H1 (cell line): ENCODE measurements at regions not wholly inside any gene's neighbourhood (a gene's known extent, or its start where the extent isn't known, plus 50 kb on each side); places are given as distances from the start of the nearest gene placed in this dataset.

Experiments
- CTCF ChIA-PET: fragments of 300-600 bp; sonication (Branson Sonifier 250); formaldehyde crosslinking; loops from one replicate; lab custom pipeline; 2021; ENCODE audit not compliant: partially characterized antibody; lab: Charles Lee
- POLR2A ChIA-PET: fragments of 300-600 bp; sonication (Branson Sonifier 250); formaldehyde crosslinking; loops from one replicate; lab custom pipeline; 2021; ENCODE audit warnings: inconsistent platforms; ENCODE audit not compliant: partially characterized antibody; lab: Charles Lee
- DNase-seq, 2 experiments: peaks; one replicate each; pipeline versions ENCODE4 v3.0.0 to v3.0.0-alpha.2; 2010 to 2022; ENCODE audit warnings: low spot score in 2 of 2, low read depth in 1 of 2, mixed read lengths in 1 of 2
- FAIRE-seq: peaks from 2 replicates; lab custom pipeline; 2011; peaks lifted over from hg19 to GRCh38; lab: Jason Lieb, UNC
- H2AFZ ChIP-seq: 2 replicates; pipeline ENCODE4 v1.8.1; 2012; ENCODE audit warnings: low read length, inconsistent platforms
- H2AK5ac ChIP-seq: 2 replicates; pipeline ENCODE4 v1.6.1; 2013; ENCODE audit warnings: low read depth, low read length
- H2BK120ac ChIP-seq: replicated peaks from 2 replicates; pipeline ENCODE3; 2013; ENCODE audit warnings: low read depth, low read length, inconsistent platforms
- H2BK12ac ChIP-seq: 2 replicates; pipeline ENCODE4 v1.6.1; 2013; ENCODE audit warnings: low read depth, low read length
- H2BK15ac ChIP-seq: 2 replicates; pipeline ENCODE4 v1.6.1; 2013; ENCODE audit warnings: low read length
- H2BK20ac ChIP-seq: 2 replicates; pipeline ENCODE4 v1.6.1; 2013; ENCODE audit warnings: low read length
- H2BK5ac ChIP-seq: 2 replicates; pipeline ENCODE4 v1.6.1; 2013; ENCODE audit warnings: low read depth, low read length
- H3K14ac ChIP-seq: 2 replicates; pipeline ENCODE4 v1.6.1; 2013; ENCODE audit warnings: inconsistent platforms; ENCODE audit not compliant: insufficient read length
- H3K18ac ChIP-seq: 2 replicates; pipeline ENCODE4 v1.6.1; 2013; ENCODE audit warnings: low read length; ENCODE audit errors: extremely low read depth
- H3K23ac ChIP-seq: 2 replicates; pipeline ENCODE4 v1.6.1; 2013; ENCODE audit warnings: inconsistent platforms; ENCODE audit not compliant: insufficient read length
- H3K23me2 ChIP-seq: 2 replicates; pipeline ENCODE4 v1.6.1; 2013; ENCODE audit warnings: low read depth, low read length
- H3K27ac ChIP-seq: 2 replicates; pipeline ENCODE4 v1.6.1; 2011; ENCODE audit warnings: low read depth, low read length, inconsistent platforms
- H3K27me3 ChIP-seq, 4 experiments: replicated peaks in 1 of 4; 1 replicate in 1 of 4; 2 replicates in 3 of 4; pipeline versions ENCODE4 v1.6.1 to v1.8.1; 2011 to 2013; ENCODE audit warnings: low read length in 3 of 4, mild to moderate bottlenecking in 3 of 4, inconsistent platforms in 2 of 4, mixed read lengths in 2 of 4, moderate library complexity in 1 of 4; ENCODE audit not compliant: control insufficient read depth in 3 of 4, insufficient read depth in 3 of 4; ENCODE audit errors: extremely low read depth in 1 of 4
- H3K36me3 ChIP-seq, 4 experiments: 2 replicates each; pipeline versions ENCODE4 v1.6.1 to v1.8.1; 2011 to 2013; ENCODE audit warnings: mild to moderate bottlenecking in 4 of 4, low read length in 3 of 4, moderate library complexity in 2 of 4, control low read depth in 1 of 4, inconsistent platforms in 1 of 4; ENCODE audit not compliant: insufficient read depth in 4 of 4, control insufficient read depth in 2 of 4
- H3K4ac ChIP-seq: replicated peaks from 2 replicates; pipeline ENCODE3; 2013; ENCODE audit warnings: low read length, low read depth, mixed read lengths, inconsistent platforms; ENCODE audit not compliant: insufficient read length
- H3K4me1 ChIP-seq, 4 experiments: replicated peaks in 1 of 4; 1 replicate in 1 of 4; 2 replicates in 3 of 4; pipeline versions ENCODE4 v1.6.1 to v1.8.1; 2011 to 2013; ENCODE audit warnings: low read length in 3 of 4, inconsistent platforms in 2 of 4, mixed read lengths in 1 of 4; ENCODE audit not compliant: insufficient read depth in 4 of 4, control insufficient read depth in 3 of 4
- H3K4me2 ChIP-seq, 2 experiments: 2 replicates each; pipeline versions ENCODE4 v1.6.1 to v1.8.1; 2011 to 2013; ENCODE audit warnings: low read depth in 2 of 2, low read length in 2 of 2, control low read depth in 1 of 2, inconsistent platforms in 1 of 2, mild to moderate bottlenecking in 1 of 2; ENCODE audit not compliant: insufficient read depth in 1 of 2
- H3K4me3 ChIP-seq, 4 experiments: fragments of 200-600, 300-600 bp in 1 of 4; sonication (generic), shearing (Covaris generic), sonication (Bioruptor Twin) in 1 of 4; 2 replicates each; pipeline versions ENCODE4 v1.5.1 to v1.8.1; 2011 to 2016; ENCODE audit warnings: low read length in 4 of 4, low read depth in 3 of 4, control low read depth in 2 of 4, inconsistent platforms in 2 of 4, mild to moderate bottlenecking in 2 of 4, mixed read lengths in 1 of 4, moderate library complexity in 1 of 4; ENCODE audit not compliant: insufficient read depth in 2 of 4; ENCODE audit errors: extremely low read depth in 1 of 4
- H3K56ac ChIP-seq: replicated peaks from 2 replicates; pipeline ENCODE3; 2013; ENCODE audit warnings: low read depth, mild to moderate bottlenecking, mixed read lengths, low read length, inconsistent platforms; ENCODE audit not compliant: insufficient read length
- H3K79me1 ChIP-seq: 2 replicates; pipeline ENCODE4 v1.6.1; 2013; ENCODE audit warnings: low read depth, low read length, control low read depth
- H3K79me2 ChIP-seq, 2 experiments: 2 replicates each; pipeline versions ENCODE4 v1.6.1 to v1.8.1; 2012 to 2013; ENCODE audit warnings: low read length in 2 of 2, mild to moderate bottlenecking in 2 of 2, inconsistent platforms in 1 of 2; ENCODE audit not compliant: insufficient read depth in 2 of 2, control insufficient read depth in 1 of 2
- H3K9ac ChIP-seq, 4 experiments: replicated peaks in 1 of 4; 1 replicate in 1 of 4; 2 replicates in 3 of 4; pipeline versions ENCODE4 v1.6.1 to v1.8.1; 2011 to 2013; ENCODE audit warnings: low read depth in 3 of 4, low read length in 3 of 4, control low read depth in 2 of 4, mild to moderate bottlenecking in 2 of 4, moderate library complexity in 2 of 4, inconsistent platforms in 1 of 4; ENCODE audit errors: extremely low read depth in 1 of 4
- H3K9me3 ChIP-seq, 2 experiments: 2 replicates each; pipeline versions ENCODE4 v1.6.1 to v1.8.1; 2012 to 2013; ENCODE audit warnings: mild to moderate bottlenecking in 2 of 2, moderate library complexity in 2 of 2, control low read depth in 1 of 2, inconsistent platforms in 1 of 2, low read depth in 1 of 2, low read length in 1 of 2, mixed read lengths in 1 of 2; ENCODE audit not compliant: insufficient read depth in 2 of 2
- H4K20me1 ChIP-seq, 2 experiments: replicated peaks in 1 of 2; 2 replicates each; pipeline versions ENCODE3 to v1.8.1; 2011 to 2013; ENCODE audit warnings: inconsistent platforms in 2 of 2, low read length in 2 of 2, mild to moderate bottlenecking in 1 of 2; ENCODE audit not compliant: insufficient read depth in 2 of 2, control insufficient read depth in 1 of 2
- H4K5ac ChIP-seq: 2 replicates; pipeline ENCODE4 v1.6.1; 2013; ENCODE audit warnings: low read length, low read depth, mixed read lengths, inconsistent platforms; ENCODE audit not compliant: insufficient read length
- H4K8ac ChIP-seq: 2 replicates; pipeline ENCODE4 v1.8.0; 2013; ENCODE audit warnings: mild to moderate bottlenecking, moderate library complexity, low read length, inconsistent platforms; ENCODE audit not compliant: insufficient read depth; ENCODE audit errors: extremely low read depth
- H4K91ac ChIP-seq: replicated peaks from 2 replicates; pipeline ENCODE3; 2013; ENCODE audit warnings: low read length, mixed read lengths, inconsistent platforms; ENCODE audit not compliant: insufficient read length
- BACH1 ChIP-seq: IDR thresholded peaks from 2 replicates; pipeline ENCODE4 v1.6.1; 2012; ENCODE audit warnings: low read length, improper control_type of control experiment
- CBX8 ChIP-seq: fragments of 300-800, 300-1000 bp; sonication (generic); IDR thresholded peaks from 2 replicates; pipeline ENCODE4 v1.7.1; 2016; ENCODE audit warnings: low read depth, low read length, borderline replicate concordance
- MAFK ChIP-seq: IDR thresholded peaks from 2 replicates; pipeline ENCODE4 v1.6.1; 2012; ENCODE audit warnings: low read depth, mild to moderate bottlenecking, improper control_type of control experiment, low read length
- YY1 ChIP-seq: IDR thresholded peaks from 2 replicates; pipeline ENCODE4 v1.6.1; 2011; ENCODE audit warnings: low read depth, mild to moderate bottlenecking, low read length
- ZNF274 ChIP-seq: IDR thresholded peaks from 2 replicates; pipeline ENCODE4 v1.7.0; 2012; ENCODE audit warnings: low read length, borderline replicate concordance; ENCODE audit errors: extremely low read depth
- WGBS, 2 experiments: shearing (Covaris generic) in 1 of 2; methylation state at CpG; one replicate each; pipeline versions ENCODE4 v1.1.6 to v1.1.7; 2013 to 2015; ENCODE audit warnings: low lambda C conversion rate in 2 of 2, mixed read lengths in 2 of 2, inconsistent platforms in 1 of 2, low coverage in 1 of 2, missing lambda C conversion rate in 1 of 2; ENCODE audit not compliant: insufficient replicate concordance in 2 of 2, insufficient coverage in 1 of 2, insufficient read length in 1 of 2; ENCODE audit errors: extremely low coverage in 1 of 2, missing lambda C conversion rate in 1 of 2; 5-methylcytosine and 5-hydroxymethylcytosine counted together

GRCh38 chr6:85112540-85112939 lies 337.3 kb upstream of the NT5E start:
- ChIA-PET CTCF (no interaction called here), POLR2A (no interaction called here)
- Histone ChIP-seq H3K23ac (no peak overlapping the region), H3K9ac (no peak overlapping the region), H2AFZ (no peak overlapping the region), H4K5ac (no peak overlapping the region), H4K91ac (no peak overlapping the region), H3K27me3 (peaks cover 0 to 1% (median 0%) of the 10 kb centered on the region in 4 experiments; a peak in 1 of 7 replicates), H4K8ac (no peak overlapping the region), H3K79me1 (no peaks in the 10 kb centered on the region), H2AK5ac (no peak overlapping the region), H3K18ac (no peak overlapping the region), H3K9me3 (no peaks in the 10 kb centered on the region), H2BK20ac (no peak overlapping the region), H3K14ac (no peak overlapping the region), H3K27ac (no peak overlapping the region), H3K23me2 (no peaks in the 10 kb centered on the region), H3K4ac (no peak overlapping the region), H3K79me2 (no peaks in the 10 kb centered on the region), H3K36me3 (no peaks in the 10 kb centered on the region), H3K4me1 (peaks cover 0 to 4% (median 0%) of the 10 kb centered on the region in 4 experiments; a peak in 1 of 7 replicates), H3K56ac (no peak overlapping the region), H3K4me2 (no peak overlapping the region), H3K4me3 (no peak overlapping the region), H4K20me1 (no peaks in the 10 kb centered on the region), H2BK5ac (no peak overlapping the region), H2BK120ac (no peak overlapping the region), H2BK15ac (no peak overlapping the region), H2BK12ac (no peak overlapping the region)
- 96% methylated on average over 1 of the region's 1 CpG; no CpG with 5 or more reads in 1 of the 2 experiments for WGBS, 2 experiments
- DNase-seq, result no peak
- TF ChIP-seq ZNF274, result no peak
- no peak for TF ChIP-seq YY1
- no peak for TF ChIP-seq CBX8
- TF ChIP-seq MAFK, result peak; percentile 54; the same call in 1 of the 2 replicates
- TF ChIP-seq BACH1, result peak; percentile 66
- FAIRE-seq, result no peak
